GM19372 (cell line): ENCODE measurements at regions not wholly inside any gene's neighbourhood (a gene's known extent, or its start where the extent isn't known, plus 50 kb on each side); places are given as distances from the start of the nearest gene placed in this dataset.

Source experiments
- ATAC-seq: cut with Tn5 transposase; IDR thresholded peaks from one replicate; pipeline ENCODE4 v1.9.1; 2021; ENCODE audit warnings: mild to moderate bottlenecking, low read depth, moderate library complexity; ENCODE audit not compliant: unreplicated experiment

GRCh38 chr7:148507787-148508186 is 82.8 kb upstream of the C7orf33 start:
- no peak for ATAC-seq

DNA sequence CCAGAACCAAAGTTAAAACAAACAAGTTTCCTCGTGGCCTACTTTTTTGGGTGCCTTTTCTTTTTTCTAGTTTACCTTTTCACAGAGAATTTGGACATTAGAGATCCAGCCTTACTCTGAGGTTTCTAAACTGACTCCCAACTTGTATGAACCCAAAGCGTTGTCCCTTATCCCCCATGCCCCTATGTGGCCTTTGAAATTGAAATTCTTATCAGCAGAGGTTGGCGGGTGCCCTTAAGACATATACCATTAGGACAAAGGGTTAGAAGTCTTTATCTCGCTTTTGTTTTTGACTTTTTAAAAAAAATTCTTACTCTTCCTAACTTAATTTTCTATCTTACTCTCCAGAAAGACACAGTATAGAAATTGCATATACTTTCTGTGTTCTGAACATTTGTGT is 76.3 kb upstream of the C7orf33 start:
- ATAC-seq: no peak

GRCh38 chr7:148515237-148515636 is 75.3 kb upstream of the C7orf33 start:
- no peak for ATAC-seq

GRCh38 chr7:148515728-148516695 is 74.6 kb upstream of the C7orf33 start:
- no peak for ATAC-seq

DNA sequence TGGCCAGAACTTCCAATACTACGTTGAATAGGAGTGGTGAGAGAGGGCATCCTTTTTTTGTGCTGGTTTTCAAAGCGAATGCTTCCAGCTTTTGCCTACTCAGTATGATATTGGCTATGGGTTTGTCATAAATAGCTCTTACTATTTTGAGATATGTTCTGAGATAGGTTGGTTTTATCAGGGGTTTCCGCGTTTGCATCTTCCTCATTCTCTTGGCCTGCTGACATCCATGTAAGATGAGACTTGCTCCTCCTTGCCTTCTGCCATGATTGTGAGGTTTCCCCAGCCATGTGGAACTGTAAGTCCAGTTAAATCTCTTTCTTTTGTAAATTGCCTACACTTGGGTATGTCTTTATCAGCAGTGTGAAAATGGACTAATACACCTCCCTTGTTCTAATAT is 71.2 kb upstream of the C7orf33 start:
- ATAC-seq: peak; percentile 62

GRCh38 chr7:148521271-148521670 is 69.3 kb upstream of the C7orf33 start:
- ATAC-seq: no peak

GRCh38 chr7:148523550-148523949 is 67.0 kb upstream of the C7orf33 start:
- no peak for ATAC-seq

DNA sequence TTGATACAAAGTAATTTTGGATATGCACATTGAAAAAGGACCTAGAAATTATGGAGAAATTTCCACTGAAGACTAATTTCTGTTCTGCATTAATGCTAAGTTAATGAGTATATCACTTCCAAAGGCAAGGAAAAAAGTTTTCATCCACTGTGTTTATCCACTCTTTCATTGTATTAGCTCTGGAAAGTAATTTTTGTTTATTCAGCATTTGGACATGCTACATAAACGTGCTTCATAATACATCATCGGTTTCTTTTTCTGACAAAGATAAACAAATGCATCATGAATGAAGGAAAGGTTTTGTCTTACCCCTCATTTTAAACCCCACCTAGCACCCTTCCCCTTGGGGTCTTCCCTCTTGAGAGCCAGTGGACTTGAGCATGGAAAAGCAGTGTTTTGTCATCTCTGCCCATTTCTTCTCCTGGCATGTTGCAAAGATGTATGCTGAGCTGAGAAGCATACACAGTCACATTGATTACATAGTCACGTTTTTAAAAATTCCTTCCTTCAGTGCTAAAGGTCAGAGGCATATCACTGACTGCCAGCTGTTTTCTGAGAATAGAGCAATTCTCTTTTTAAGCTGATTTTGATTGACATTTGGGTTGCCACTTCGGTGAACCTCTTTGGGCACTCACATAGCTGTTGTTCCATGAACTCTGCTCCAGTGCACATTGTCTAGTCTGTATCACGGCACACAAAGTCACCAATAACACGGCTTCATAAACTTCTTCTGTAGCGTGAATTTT is 65.9 kb upstream of the C7orf33 start:
- ATAC-seq: no peak

DNA sequence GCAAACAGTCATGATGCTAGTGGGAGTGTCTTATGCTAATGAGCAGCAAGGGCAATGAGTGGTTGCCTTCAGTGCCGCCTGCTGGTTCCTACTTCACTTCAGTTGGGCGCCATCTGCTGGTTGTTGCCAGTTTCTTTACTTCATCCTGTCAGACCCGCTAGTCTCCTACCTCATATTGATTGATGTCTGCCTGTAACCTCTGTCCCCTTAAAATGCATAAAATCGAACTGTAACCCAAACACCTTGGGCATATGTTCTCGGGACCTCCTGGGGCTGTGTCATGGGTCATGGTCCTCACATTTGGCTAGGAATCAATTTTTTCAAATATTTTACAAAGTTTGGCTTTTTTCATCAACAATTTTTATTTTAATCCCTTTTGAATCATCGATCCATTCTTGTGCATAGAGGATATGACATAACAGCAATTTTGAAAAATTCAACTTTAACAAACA is 62.8 kb upstream of the C7orf33 start:
- peak; percentile 95 for ATAC-seq

DNA sequence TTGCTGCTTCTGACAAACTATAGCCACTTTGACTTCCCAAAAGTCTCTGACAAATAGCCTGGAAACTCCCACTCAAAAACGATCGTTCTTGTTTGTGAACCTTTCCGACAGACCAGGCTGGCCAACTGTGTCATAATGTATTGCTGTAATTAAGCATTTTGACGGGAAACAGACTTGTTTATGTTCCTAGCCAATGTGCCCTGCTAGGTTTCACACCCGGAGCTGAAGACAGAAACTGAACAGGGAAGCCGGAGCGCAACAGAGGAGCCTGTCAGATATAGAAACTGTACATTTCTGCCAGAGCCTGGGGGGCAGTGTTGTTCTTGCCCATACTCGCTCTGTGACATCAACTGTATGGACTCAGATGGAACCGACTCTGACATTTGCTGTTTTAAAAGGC is 55.3 kb upstream of the C7orf33 start:
- ATAC-seq: peak; percentile 91

GRCh38 chr7:148537435-148537834 is 53.1 kb upstream of the C7orf33 start:
- no peak for ATAC-seq

DNA sequence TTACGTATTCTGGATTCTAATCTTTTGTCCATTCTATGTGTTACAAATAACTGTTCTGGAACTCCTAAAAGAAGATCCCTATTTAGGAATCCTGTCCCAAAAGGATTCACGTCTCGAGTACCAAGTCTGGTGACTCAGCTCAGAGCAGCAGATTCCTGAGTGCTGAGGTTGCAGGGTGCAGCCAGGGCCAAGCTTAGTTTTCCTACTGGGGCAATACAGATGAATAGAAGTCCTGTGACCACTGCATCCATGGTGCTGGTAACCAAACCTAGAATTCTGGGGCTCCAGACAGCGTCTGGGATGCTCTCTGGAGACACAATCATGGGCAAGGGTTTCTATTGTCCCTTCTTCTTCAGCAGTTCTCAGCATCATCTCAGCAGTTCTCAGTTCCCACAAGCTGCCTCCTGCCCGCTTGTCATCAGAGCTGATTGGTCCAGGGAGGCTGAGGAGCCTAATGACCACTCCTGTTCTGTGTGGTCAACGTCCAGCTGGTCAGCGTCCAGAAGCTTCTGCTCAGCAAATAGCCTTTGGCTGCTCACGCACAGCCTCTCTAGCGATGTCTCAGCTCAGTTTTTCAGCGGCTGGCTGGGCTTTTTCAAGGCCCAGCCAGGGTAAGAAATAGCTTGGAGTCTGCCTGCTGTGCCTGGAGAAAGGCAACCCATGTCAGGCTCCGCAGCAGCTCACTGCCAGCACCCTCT is 50.4 kb upstream of the C7orf33 start:
- no peak for ATAC-seq
